Suppressor macrophage (primary cell): ENCODE measurements at regions not wholly inside any gene's neighbourhood (a gene's known extent, or its start where the extent isn't known, plus 50 kb on each side); places are given as distances from the start of the nearest gene placed in this dataset.

Experiments
- DNase-seq, 4 experiments: peaks; one replicate each; pipeline ENCODE4 v3.0.0-alpha.2; 2020 to 2022

DNA sequence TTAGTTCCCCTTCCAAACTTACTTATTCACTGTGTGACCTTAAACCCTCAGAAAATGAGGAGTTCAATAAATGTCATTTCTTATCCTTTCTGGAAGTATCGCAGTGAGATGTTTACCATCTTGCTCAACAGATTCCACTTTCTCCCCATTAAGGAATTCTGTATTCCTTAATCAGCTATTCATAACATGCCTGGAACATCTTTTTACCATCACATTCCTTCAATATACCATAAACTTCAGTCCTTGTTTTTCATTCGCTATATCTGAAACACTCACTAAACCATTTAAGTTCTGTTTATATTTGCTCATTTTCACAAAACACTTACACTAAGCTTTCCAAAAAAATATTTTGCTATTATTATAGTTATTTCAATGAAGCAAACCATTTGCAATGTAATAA lies 1158.6 kb downstream of the CDH12 start:
- DNase-seq, result no peak

DNA sequence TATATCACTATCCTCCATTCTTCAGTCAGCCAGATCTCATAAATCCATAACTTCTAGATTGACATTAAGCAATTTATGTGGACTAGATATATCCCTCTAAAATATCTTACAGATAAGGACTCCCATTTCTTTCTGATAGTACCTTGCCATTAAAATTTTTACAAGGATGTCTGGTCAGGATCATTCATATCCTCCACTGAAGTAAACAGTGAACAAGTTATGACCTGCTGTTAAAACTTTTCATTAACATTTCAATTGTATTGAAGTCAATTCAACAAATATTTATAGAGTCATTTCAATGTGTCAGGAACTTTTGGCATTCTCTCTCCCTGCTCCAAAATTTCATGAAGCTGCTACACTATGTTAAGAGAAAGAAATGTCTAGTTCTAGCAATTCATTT lies 1159.6 kb downstream of the CDH12 start:
- no peak for DNase-seq

DNA sequence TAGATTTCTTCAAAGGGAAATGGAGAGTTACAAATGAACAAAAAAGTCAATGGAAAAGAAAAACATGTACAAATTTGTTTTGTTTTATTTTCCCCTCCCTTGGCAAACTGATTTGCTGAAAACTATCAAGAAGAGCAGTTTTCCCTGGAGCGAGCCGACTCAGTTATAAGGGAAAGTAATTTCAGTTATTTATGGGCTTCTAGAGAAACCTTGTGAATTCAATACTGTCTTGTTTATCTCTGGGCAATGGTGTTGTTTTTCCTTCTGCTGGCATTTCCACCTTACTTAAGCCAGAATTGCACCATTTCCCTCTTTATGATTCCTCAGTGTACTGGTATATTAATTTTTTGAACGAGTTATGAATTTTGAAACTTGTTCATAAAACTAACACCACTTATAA lies 1163.6 kb downstream of the CDH12 start:
- no peak for DNase-seq

DNA sequence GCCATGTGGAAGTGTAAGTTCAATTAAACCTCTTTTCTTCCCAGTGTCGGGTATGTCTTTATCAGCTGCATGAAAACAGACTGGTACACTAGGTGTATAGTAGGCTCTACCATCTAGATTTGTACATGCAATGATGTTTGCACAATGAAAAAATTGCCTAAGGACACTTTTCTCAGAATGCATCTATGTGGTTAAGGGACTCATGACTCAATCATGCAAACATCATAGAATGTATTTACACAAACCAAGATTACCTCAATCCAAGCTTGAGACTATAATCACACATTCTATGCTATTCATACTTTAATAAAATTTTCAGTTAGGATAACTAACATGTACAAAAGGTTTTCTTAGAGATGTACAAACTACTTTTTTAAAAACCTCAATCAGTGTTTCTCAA lies 1164.5 kb downstream of the CDH12 start:
- no peak for DNase-seq

DNA sequence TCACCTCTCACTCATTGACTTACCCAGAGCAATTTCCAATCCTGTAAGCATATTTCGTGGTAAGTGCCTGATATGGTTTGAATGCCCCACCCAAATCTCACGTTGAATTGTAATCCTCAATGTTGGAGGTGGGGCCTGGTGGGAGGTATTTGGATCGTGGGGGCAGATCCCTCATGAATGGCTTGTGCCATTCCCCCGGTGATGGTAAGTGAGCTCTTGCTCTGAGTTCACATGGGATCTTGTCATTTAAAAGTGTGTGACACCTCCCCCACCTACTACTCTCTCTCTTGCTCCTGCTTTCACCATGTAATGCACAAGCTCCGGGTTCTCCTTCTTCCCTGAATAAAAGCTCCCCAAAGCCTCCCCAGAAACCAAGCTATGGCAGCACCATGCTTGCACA lies 1165.5 kb downstream of the CDH12 start:
- DNase-seq, result no peak

DNA sequence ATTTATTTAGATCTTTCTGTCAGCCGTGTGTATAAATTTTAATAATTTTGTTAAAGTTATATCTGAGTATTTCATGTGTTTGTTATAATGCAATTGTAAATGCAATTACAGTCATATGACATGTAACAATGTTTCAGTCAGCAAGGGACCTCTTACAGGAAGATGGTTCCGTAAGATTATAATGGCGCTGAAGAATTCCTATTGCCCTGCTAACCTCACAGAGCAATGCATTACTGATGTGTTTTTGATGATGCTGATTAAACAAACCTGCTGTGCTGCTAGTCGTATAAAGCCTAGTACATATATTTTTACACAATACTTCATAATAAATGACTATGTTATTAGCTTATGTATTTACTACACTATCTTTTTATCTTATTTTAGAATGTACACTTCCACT lies 1166.4 kb downstream of the CDH12 start:
- no peak for DNase-seq

DNA sequence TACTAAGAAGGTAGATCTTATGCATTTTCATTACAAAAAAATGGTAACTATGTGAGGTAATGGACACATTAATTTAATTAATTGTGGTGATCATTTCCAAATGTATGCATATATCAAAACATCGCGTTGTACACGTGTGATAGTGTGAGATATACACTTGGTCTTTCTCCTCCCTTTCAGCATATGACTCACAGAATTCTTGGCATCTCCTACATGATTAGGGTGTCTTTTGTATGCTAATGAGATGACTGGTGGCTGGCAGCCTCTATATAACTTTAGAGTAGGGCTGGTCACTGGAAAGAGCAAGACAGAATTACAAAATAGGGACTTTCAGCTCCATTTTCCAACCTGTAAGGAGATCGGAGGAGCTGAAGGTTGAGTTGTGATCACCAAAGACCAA lies 1167.6 kb downstream of the CDH12 start:
- DNase-seq, result no peak

DNA sequence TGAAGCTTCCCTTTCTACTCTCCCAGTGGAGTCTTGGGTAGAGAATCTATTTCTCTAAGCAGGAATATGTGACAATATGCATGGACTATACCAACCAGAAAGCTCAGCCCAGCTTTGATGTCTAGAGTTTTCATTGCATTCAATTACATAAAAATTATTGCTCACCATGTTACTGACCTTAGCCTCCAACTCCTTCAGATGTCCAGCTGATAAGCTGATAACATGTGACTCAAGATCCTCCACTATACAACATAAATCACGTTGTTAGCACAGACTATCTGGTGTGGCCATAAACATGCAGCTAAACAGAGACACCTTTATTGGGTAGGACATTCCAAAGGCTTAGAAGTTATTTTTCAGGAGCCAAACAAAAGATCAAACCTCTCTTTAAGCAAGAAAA lies 1168.2 kb downstream of the CDH12 start:
- DNase-seq, result no peak

DNA sequence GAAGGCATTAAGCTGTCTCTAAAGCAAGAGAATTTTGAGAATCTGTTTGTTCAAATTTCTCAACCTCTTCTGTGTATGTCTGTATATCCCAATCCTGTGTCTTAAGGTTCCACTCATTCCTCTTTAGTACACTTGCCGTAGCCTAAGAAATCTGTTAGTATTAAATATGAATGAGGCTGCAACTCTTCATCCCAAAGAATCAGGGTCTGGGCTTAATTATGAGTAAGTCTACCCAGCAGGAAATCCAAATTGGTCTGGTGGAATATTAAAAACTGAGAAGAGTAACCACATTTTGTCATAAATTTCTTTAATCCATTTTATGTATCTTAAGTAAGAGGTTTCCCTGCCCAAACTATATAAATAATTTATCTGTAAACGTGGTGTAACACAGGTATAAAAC lies 1171.2 kb downstream of the CDH12 start:
- DNase-seq, result no peak

DNA sequence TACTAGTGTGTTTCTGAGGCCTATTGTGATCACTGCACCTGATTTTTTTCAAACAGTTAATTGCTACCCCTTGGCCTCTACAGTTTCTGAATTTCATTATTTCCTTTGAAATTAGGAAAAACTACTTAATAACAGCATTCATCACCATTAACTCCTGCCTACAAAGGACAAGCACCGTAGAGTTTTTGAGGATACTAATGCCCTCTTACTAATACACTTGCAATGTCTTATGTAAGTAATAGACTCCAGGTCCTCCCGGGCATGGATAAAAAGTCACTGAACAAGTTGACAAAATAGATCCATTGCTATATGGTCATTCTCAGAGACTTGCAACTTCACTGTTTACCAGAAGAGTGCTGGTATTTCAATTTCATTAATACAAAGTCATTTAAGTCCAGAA lies 1172.5 kb downstream of the CDH12 start:
- DNase-seq, result no peak

DNA sequence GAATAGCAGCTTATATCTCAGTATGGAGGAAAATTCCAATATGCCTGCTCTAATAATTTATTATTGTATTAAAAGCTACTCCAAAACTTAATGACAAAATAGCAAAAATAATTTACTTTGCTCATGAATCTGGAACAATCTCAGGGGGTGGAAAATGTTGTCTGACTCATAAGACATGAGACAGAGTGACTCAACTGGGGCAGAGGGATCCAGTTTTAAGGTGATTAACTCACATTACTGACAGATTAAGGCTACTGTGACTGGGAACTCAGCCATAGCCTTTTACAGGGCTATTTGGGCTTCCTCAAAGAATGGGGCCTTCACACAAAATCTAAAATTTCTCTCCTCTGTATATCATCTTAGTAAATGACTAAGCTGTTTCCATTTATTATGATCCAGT lies 1172.9 kb downstream of the CDH12 start:
- peak in 3 of 4 experiments; percentile 2 to 26 (median 3) for DNase-seq

DNA sequence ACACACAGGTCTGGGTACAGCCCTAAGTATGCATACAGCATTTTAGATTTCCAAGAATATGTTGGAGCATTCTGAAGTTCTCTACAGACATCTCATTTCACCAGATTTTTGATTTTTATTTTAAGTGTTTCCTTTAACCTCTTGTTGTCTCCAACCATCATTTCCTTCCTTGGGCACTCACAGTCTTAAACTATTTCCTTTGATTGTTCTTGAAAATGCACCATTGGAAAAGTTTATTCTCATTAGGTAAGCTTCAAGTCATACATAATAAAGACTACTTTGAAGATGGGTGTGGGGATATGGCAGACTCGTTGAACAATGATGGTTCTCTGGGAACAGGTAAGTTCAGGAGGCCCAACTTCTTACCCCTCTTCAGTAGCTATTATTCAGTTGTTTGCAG lies 1174.6 kb downstream of the CDH12 start:
- DNase-seq, result no peak

DNA sequence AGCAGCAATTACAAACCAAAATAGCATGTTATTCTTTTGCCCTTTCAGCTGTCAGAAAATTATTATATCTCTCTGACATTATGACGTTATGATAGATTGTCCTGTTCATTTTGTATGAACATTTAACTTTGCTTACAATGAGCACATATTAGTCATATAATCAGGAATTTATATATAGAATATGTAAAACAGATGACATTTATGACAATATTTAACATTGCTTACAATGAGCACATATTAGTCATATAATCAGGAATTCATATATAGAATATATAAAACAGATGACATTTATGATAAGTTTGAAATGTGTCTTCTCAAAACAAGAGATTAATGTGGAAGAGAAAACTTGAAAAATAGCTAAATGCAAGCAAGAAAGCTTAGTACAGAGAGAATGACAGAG lies 1180.2 kb downstream of the CDH12 start:
- no peak for DNase-seq

DNA sequence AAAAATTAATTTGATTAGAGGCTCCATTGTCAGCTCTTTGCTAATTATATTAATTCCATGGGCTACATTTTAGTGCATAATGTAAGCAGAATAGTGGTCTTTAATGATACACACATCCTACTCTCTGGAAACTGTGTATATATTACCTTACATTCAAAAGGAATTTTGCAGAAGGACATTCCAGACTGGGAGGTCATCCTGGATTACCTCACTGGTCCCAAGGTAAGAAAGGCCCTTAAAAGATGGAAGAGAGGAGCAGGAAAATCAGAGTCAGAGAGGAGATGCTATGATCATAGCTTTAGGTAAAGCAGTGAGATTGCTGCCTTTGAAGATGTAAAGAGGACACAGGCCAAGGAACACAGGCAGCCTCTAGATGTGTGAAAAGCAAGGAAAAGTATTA lies 1180.8 kb downstream of the CDH12 start:
- no peak for DNase-seq

DNA sequence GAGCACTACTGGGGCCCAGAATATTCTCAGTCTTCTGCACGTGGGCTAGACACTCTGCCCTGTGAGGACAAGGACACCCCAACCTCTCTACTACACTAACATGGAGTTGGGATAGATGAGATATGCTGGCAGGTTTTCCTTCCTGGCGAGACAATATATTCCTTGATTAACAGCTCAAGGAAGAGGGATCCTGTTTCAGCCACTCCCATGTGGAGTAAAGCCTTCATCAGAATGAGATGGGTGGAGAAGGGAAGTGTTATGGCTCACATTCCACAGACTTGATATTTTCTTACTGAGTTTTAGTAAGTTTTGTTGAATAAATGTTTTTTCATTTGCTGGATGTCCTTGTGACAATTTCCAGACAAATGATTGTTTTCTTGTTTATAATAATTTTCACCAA lies 1187.6 kb downstream of the CDH12 start:
- no peak for DNase-seq

DNA sequence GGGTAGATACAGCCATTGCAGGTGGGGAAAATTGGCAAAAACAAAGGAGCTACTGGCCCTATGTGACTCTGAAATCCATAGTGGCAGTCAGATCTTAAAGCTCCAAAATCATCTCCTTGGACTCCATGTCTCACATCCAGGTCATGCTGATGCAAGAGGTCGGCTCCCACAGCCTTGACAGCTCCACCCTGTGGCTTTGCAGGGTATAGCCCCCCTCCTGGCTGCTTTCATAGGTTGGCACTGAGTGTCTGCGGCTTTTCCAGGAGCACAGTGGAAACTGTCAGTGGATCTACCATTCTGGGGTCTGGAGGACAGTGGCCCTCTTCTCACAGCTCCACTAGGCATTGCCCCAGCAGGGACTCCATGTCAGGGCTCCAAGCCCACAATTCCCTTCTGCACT lies 1190.1 kb downstream of the CDH12 start:
- DNase-seq, result no peak

DNA sequence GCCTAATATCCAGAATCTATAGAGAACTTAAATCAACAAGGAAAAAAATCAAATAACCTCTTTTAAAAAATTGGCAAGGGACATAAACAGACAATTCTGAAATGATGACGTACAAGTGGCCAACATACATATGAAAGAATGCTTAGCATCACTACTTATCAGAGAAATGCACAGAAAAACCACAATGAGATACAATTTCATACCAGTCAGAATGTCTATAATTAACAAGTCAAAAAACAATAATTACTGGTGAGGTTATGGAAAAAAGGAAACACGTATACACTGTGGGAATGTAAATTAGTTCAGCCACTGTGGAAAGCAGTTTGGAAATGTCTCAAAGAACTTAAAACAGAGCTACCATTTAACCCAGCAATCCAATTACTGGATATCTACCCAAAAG lies 1192.0 kb downstream of the CDH12 start:
- DNase-seq, result no peak

DNA sequence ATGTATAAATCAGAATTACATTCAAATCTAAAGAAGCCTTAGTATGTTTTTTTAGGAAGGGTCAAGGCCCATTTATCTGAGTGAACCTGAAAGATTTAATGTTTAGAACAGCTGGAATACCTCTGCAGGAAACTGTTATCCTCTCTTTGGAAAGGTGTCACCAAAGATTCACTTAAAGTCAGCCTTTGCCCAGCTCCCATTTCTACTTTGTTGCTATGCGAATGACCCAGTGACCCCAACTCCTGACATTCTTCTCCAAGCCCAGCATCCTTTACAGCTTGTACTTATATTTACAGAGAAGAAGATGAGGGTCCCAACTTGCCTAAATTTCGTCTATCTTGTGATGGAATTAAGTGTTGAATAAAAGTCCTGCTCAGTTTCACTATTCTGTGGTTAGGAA lies 1198.6 kb downstream of the CDH12 start:
- no peak for DNase-seq

DNA sequence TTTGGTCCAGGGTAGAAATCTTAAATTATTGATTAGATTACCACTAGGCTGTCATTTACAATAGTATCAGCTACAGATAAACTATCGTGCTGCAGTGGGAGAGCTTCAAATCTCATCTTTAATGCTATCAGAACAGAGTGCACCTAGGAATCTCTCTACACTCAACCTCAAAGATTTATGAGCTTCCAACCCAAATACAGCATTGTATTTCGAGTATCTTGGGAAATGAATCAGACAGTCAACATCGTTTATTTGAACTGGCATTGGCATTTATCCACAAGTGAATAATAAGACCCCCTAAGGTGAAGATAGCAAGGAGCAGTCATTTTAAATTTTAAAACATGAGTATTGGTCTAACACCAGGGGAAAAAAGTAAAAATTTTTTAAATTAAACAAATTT lies 1203.2 kb downstream of the CDH12 start:
- no peak for DNase-seq

DNA sequence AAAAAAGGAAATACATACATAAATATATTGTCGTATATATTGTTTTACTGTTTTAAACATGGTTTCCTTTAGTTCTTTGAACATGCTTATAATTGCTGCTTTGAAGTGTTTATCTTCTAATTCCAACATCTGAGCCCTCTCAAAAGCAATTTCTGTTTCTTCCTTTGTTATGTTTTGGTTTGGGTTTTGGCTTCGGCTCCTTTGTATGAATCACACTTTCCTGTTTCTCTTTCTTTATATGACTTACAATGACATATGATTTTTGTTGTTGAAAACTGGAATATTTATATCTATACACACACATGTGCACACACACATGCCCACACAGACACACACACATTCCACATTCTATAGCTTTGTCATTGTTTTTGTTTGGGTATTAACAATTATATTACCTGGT lies 1206.7 kb downstream of the CDH12 start:
- DNase-seq, result no peak

DNA sequence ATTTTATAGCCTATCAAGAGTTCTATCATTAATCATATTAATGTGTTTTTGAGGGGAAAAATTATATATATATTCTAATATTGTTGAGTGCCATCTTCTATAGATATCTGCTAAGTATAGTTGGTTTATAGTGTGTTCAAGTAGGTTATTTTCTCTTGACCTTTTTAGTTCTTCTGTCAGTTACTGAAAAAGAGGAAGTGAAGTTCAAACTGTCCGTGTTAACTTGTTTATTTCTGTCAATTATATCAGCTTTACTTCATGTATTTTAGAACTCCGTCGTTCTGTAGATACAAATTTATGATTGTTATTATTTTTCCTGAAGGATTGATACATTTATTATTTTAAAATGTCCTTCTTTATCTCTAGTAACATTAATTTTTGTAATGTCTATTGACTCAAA lies 1209.1 kb downstream of the CDH12 start:
- DNase-seq, result peak in 1 of 4 experiments; percentile 1

DNA sequence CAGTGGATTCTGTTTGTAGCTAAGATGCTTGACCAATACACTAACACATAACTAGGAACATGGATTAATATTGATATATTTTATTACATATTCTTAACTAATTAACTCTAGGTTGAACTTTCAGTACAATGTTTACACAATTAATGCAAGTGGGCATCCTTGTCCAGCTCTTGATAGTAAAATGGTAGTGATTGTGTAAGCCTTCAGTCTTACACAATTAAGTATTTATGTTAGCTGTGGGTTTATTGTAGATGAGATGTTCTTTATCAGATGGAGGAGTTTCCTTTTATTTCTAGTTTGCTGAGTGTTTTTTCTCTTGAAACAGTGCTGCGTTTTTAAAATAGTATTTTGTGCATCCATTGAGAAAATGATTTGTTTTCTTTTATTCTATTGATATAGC lies 1210.8 kb downstream of the CDH12 start:
- DNase-seq, result no peak

DNA sequence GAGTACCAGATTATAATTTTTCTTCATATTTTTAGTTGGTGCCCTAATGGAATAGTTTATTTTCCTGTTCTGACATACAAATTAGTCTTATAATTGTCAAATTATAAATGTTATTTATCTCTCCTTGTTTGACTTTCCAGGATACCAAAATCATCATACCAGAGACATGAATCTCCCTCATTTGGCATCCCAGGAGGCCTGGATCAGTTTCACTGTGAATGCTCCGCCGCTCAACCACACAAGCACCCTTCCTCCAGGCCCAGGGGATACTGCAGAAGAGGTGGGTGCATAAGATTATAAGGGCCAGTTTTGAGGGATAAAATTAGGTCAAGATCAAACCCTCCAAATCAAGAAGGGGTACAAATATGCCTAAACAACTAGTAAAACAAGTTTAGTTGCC lies 1229.3 kb downstream of the CDH12 start:
- DNase-seq, result no peak

DNA sequence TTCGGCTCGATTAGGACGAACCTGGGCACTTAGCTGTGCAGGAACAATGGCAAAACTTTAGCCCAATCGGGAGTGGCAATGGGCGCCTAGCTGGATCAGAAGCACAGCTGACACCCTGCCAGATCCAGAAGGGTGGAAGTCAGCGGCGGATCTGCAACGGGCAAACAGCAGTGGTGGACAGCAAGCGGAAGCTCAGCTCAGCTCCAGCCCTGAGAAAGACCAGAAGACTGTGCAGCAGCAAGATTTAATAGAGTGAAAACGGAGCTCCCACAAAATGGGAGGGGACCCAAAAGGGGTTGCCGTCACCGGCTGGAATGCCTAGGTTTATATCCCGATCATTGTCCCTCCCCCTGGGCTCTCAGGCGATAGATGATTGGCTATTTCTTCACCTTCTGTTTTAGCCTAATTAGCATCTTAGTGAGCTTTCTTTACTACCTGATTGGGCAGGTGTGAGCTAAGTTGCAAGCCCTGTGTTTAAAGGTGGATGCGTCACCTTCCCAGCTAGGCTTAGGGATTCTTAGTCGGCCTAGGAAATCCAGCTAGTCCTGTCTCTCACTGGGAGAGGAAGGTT lies 1237.9 kb downstream of the CDH12 start:
- no peak for DNase-seq

DNA sequence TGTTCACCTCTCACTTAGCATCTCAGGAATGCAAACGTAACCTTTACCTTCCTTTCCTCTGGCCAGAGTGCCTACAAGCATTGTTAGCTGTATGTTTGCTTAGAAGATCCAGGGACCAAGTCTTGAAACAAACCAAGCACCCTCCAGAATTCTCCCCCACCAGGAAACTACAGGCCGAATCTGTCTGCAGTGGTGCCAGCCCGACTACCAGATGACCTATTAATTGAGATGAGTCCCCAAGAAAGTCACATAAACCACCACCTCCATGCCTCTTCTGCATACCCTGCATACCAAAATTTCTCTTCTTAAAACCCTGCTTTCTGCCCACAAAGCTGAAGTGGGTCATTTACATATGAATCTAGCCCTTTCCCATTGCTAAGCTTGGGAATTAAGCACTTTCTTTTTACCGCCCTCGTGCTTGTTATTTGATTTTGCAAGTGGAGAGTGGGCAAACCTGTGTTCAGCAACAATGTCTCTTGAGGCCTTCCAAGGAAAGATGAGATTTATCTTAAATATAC lies 1239.1 kb downstream of the CDH12 start:
- DNase-seq, result no peak

DNA sequence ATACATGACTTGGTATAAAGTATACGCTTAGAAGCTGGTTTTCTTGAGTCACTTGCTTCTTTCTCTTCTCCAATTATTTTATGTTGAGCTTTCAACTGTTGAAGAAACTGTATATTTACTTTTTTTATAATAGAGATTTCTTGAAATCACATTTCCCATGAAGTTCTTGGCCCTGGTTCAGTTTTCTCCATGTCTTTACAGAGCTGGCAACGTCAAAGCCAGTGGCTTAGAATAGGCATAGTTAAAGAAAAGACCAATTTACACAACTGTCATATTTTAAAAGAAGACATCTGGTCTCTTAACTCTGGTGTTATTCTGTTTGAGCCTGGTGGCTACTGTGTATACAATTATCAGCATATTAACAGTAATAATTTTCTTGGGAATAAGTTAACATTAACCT lies 1249.3 kb downstream of the CDH12 start:
- DNase-seq, result no peak
